ENCODE measurements at regions not wholly inside any gene's neighbourhood (a gene's known extent, or its start where the extent isn't known, plus 50 kb on each side); places are given as distances from the start of the nearest gene placed in this dataset.

DNA sequence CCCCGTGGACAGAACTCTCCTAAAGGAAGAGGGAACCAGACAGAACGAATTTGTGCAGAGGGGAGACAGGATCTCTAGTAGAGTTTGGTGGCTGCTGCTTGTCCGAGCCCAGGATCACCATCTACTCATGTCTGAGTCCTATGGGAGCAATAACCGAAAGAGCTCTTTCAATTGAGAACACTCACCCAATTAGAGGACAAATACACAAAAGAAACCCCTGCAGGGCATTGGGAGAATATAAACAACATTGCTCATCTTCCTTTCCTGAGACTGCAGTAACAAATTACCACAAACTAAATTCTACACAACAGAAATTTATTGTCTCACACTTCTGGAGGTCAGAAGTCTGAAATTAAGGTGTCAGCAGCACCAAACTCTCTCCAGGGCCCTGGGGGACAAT is 65.6 kb downstream of the SPINK2 start:
- WGBS, 2 experiments (ENCODE audit: extremely low coverage in 1 of 2, insufficient coverage in 1 of 2, insufficient read length in 1 of 2, insufficient replicate concordance in 2 of 2, low coverage in 1 of 2, low lambda C conversion rate in 2 of 2, missing lambda C conversion rate in 1 of 2), result 71% methylated on average over 4 of the region's 4 CpGs; no CpG with 5 or more reads in 1 of the 2 experiments

More for the DNA sequence above, 65.6 kb downstream of the SPINK2 start:
- H3K4me1 ChIP-seq (replicated peaks in 1 of 4; ENCODE audit: control insufficient read depth in 3 of 4, insufficient read depth in 4 of 4, low read length in 3 of 4), result peaks cover 5 to 12% (median 8%) of the 10 kb centered on the region in 4 experiments
- no peak overlapping the region for H2BK12ac ChIP-seq (ENCODE audit: low read depth, low read length)
- no peak overlapping the region for H3K4me3 ChIP-seq (ENCODE audit: extremely low read depth in 1 of 4, insufficient read depth in 2 of 4, low read depth in 3 of 4, low read length in 4 of 4)
- no peak overlapping the region for H2BK20ac ChIP-seq (ENCODE audit: low read length)
- H2AK5ac ChIP-seq (ENCODE audit: low read depth, low read length), result no peak overlapping the region
- POLR2A ChIA-PET (ENCODE audit: partially characterized antibody), result interaction anchor here (0.7 kb wide), 1 partner anchor 106 kb away, joined by 3 read pairs; no protein-coding TSS in a partner anchor
- H3K27me3 ChIP-seq (replicated peaks in 1 of 4; ENCODE audit: control insufficient read depth in 3 of 4, extremely low read depth in 1 of 4, insufficient read depth in 3 of 4, low read length in 3 of 4), result no peaks in the 10 kb centered on the region; a peak in 1 of 7 replicates
- CTCF ChIA-PET (ENCODE audit: partially characterized antibody), result interaction anchor here (2.2 kb wide), 1 partner anchor 44 kb away, joined by 7 read pairs; no protein-coding TSS in a partner anchor
- H3K56ac ChIP-seq (replicated peaks; ENCODE audit: insufficient read length, low read depth, low read length), result no peak overlapping the region
- no peak overlapping the region for H4K91ac ChIP-seq (replicated peaks; ENCODE audit: insufficient read length, low read length)
- H3K4ac ChIP-seq (replicated peaks; ENCODE audit: insufficient read length, low read depth, low read length), result no peak overlapping the region
- no peaks in the 10 kb centered on the region for H3K23me2 ChIP-seq (ENCODE audit: low read depth, low read length)
- no peak overlapping the region for H4K5ac ChIP-seq (ENCODE audit: insufficient read length, low read depth, low read length)
- DNase-seq (ENCODE audit: low read depth in 1 of 2, low spot score in 2 of 2) (no peak), FAIRE-seq (no peak)
- H3K79me1 ChIP-seq (ENCODE audit: low read depth, low read length), result no peaks in the 10 kb centered on the region
- H2BK5ac ChIP-seq (ENCODE audit: low read depth, low read length), result no peak overlapping the region
- H3K79me2 ChIP-seq (ENCODE audit: control insufficient read depth in 1 of 2, insufficient read depth in 2 of 2, low read length in 2 of 2), result no peaks in the 10 kb centered on the region
- H3K27ac ChIP-seq (ENCODE audit: low read depth, low read length), result no peak overlapping the region
- TF ChIP-seq SP1 (IDR thresholded peaks at IDR 0.05; ENCODE audit: low read depth, low read length) (no peak), KDM1A (IDR thresholded peaks at IDR 0.05; ENCODE audit: borderline replicate concordance, low read length) (no peak), POLR2AphosphoS5 (IDR thresholded peaks at IDR 0.05; ENCODE audit: low read depth, low read length) (no peak), BCL11A (IDR thresholded peaks at IDR 0.05; ENCODE audit: low read depth in 2 of 2, low read length in 2 of 2) (no peak), POU5F1 (IDR thresholded peaks at IDR 0.05; ENCODE audit: low read depth, low read length) (no peak), EP300 (IDR thresholded peaks at IDR 0.05; ENCODE audit: borderline replicate concordance in 1 of 2, low read depth in 2 of 2, low read length in 2 of 2) (no peak), KDM4A (IDR thresholded peaks at IDR 0.05; ENCODE audit: low read depth, low read length, severe bottlenecking) (no peak)
- H3K4me2 ChIP-seq (ENCODE audit: insufficient read depth in 1 of 2, low read depth in 2 of 2, low read length in 2 of 2), result no peak overlapping the region
- H3K36me3 ChIP-seq (ENCODE audit: control insufficient read depth in 2 of 4, insufficient read depth in 4 of 4, low read length in 3 of 4), result no peaks in the 10 kb centered on the region
- H2BK15ac ChIP-seq (ENCODE audit: low read length), result no peak overlapping the region
- no peaks in the 10 kb centered on the region for H3K9me3 ChIP-seq (ENCODE audit: insufficient read depth in 2 of 2, low read depth in 1 of 2, low read length in 1 of 2)
- H3K9ac ChIP-seq (replicated peaks in 1 of 4; ENCODE audit: extremely low read depth in 1 of 4, low read depth in 3 of 4, low read length in 3 of 4), result no peak overlapping the region
- no peaks in the 10 kb centered on the region for H4K20me1 ChIP-seq (replicated peaks in 1 of 2; ENCODE audit: control insufficient read depth in 1 of 2, insufficient read depth in 2 of 2, low read length in 2 of 2)
- H3K18ac ChIP-seq (ENCODE audit: extremely low read depth, low read length), result no peak overlapping the region
- no peak overlapping the region for H2AFZ ChIP-seq (ENCODE audit: low read length)
- H3K23ac ChIP-seq (ENCODE audit: insufficient read length), result no peak overlapping the region
- H4K8ac ChIP-seq (ENCODE audit: extremely low read depth, insufficient read depth, low read length), result no peak overlapping the region
- no peak overlapping the region for H3K14ac ChIP-seq (ENCODE audit: insufficient read length)
- no peak overlapping the region for H2BK120ac ChIP-seq (replicated peaks; ENCODE audit: low read depth, low read length)

All from H1 (cell line).